Heart right ventricle (tissue), 16 donors: ENCODE measurements at regions not wholly inside any gene's neighbourhood (a gene's known extent, or its start where the extent isn't known, plus 50 kb on each side); places are given as distances from the start of the nearest gene placed in this dataset.

Experiments
- ATAC-seq, 8 donors: fragments of 200-7000 bp; cut with Tn5 transposase; one replicate each; pipeline ENCODE4 v1.9.1; 2020; ENCODE audit warnings: mild to moderate bottlenecking in 8 of 8, moderate library complexity in 8 of 8, moderate number of reproducible peaks in 1 of 8
- DNase-seq, 2 donors: peaks; one replicate each; pipeline ENCODE4 v3.0.0-alpha.2; 2020
- H3K27ac ChIP-seq, 10 donors: fragments of 200-600 bp; sonication (generic) in 2 of 10; one replicate each; pipeline versions ENCODE4 v1.5.0 to v1.8.0; 2020 to 2022; ENCODE audit warnings: mild to moderate bottlenecking in 3 of 10
- H3K27me3 ChIP-seq, 7 donors: fragments of 200-600 bp; one replicate each; pipeline ENCODE4 v1.8.0; 2021 to 2022; ENCODE audit warnings: mild to moderate bottlenecking in 2 of 7
- H3K36me3 ChIP-seq, 9 donors: fragments of 200-600 bp; sonication (generic) in 1 of 9; one replicate each; pipeline versions ENCODE4 v1.5.0 to v1.8.0; 2020 to 2022; ENCODE audit warnings: mild to moderate bottlenecking in 2 of 9
- H3K4me1 ChIP-seq, 9 donors: fragments of 200-600 bp; sonication (generic) in 1 of 9; one replicate each; pipeline versions ENCODE4 v1.5.0 to v1.8.0; 2020 to 2022; ENCODE audit warnings: mild to moderate bottlenecking in 4 of 9
- H3K4me3 ChIP-seq, 10 donors: fragments of 200-600 bp; sonication (generic) in 2 of 10; one replicate each; pipeline versions ENCODE4 v1.5.0 to v1.8.0; 2020 to 2022; ENCODE audit warnings: mild to moderate bottlenecking in 7 of 10, moderate library complexity in 2 of 10
- H3K9me3 ChIP-seq, 11 donors: fragments of 200-600 bp in 10 of 11; sonication (generic) in 2 of 11; one replicate each; pipeline versions ENCODE4 v1.5.0 to v1.8.0; 2013 to 2022; ENCODE audit warnings: mild to moderate bottlenecking in 2 of 11, control low read depth in 1 of 11, moderate library complexity in 1 of 11
- WGBS, 2 donors: extraction: QIAGEN DNeasy Blood & Tissue Kit; methylation state at CpG; one replicate each; pipeline ENCODE4 v1.1.7; 2013; ENCODE audit warnings: inconsistent platforms in 1 of 2; 5-methylcytosine and 5-hydroxymethylcytosine counted together
- intact Hi-C, 10 donors: fragments of 100-400 bp; cut with DNase I; formaldehyde crosslinking; loops; one replicate each; pipeline versions ENCODE4 v1.11.1 to v1.14.2; 2022
- TF ChIP-seq, protein P1 (sequence below), 9 donors: fragments of 200-600 bp; sonication (generic) in 2 of 9; IDR thresholded peaks; one replicate each; pipeline versions ENCODE4 v1.5.0 to v1.8.0; 2021 to 2022; ENCODE audit warnings: antibody characterized with exemption in 9 of 9, mild to moderate bottlenecking in 5 of 9, moderate library complexity in 1 of 9
- donor health status: Arrhythmogenic right ventricular cardiomyopathy.
- donor health status: ischemic (EF 13 %, LVEDD 7.1; RV severe dilation, severe dysfunction).
- donor health status: healthy with polysubstance abuse.
- donor health status: DM: no; HTN: yes; CAD: no.
- donor health status: DM: no; HTN: no; CAD: no.
- donor health status: ischemic (EF 25% LVEDD 6.9; RV normal size, moderate dysfunction).
- donor health status: ischemic (EF 25% LVEDD 5.7; RV mildly dilated, moderate dysfunction).
- donor health status: healthy.
- donor health status: DM: yes; HTN: yes; CAD: no.
- donor health status: Ischemic cardiomyopathy.
- donor health status: ischemic (EF 35%, LVEDD 5.7; RV mildly dilated, moderate dysfunction).
- donor health status: nonischemic (EF 11% LVEDD 7.7; RV severe dilation, severe dysfunction).
- donor health status: DM: yes; HTN: yes; CAD: no.
- donor health status: PGD.
- donor health status: ischemic (EF 29% LVEDD 5.4; RV normal size, mild dysfunction).
- donor health status: nonischemic (EF 23%, LVEDD 6.1; RV moderate dilation, normal function).

DNA sequence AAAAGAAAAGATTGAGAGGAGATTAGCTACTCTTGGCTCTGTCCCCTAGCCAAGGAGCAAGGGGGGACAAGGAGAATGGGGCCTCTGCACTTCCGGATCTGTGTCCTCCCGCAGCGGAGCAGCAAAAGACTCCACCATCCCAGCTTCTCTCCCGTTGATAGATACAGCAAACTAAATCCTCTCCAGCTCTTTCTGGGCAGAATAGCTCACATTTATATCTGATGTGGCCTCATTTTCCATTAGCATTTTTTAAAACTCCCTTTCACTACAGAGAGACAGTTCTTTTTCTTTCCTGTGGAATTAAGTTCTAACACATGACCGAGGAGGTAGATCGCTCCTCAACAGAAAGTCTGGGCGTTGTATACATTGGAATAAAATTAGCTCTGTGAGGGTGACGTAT is 260.9 kb upstream of the SOX4 start:
- no peak overlapping the region for H3K27ac ChIP-seq
- TF ChIP-seq, protein P1, sequence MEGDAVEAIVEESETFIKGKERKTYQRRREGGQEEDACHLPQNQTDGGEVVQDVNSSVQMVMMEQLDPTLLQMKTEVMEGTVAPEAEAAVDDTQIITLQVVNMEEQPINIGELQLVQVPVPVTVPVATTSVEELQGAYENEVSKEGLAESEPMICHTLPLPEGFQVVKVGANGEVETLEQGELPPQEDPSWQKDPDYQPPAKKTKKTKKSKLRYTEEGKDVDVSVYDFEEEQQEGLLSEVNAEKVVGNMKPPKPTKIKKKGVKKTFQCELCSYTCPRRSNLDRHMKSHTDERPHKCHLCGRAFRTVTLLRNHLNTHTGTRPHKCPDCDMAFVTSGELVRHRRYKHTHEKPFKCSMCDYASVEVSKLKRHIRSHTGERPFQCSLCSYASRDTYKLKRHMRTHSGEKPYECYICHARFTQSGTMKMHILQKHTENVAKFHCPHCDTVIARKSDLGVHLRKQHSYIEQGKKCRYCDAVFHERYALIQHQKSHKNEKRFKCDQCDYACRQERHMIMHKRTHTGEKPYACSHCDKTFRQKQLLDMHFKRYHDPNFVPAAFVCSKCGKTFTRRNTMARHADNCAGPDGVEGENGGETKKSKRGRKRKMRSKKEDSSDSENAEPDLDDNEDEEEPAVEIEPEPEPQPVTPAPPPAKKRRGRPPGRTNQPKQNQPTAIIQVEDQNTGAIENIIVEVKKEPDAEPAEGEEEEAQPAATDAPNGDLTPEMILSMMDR (IDR thresholded peaks at IDR 0.05), result no peak
- no peaks in the 10 kb centered on the region for H3K36me3 ChIP-seq
- DNase-seq, result no peak
- H3K9me3 ChIP-seq, result peaks cover 0 to 3% (median 0%) of the 10 kb centered on the region in 11 donors
- H3K4me1 ChIP-seq, result peaks cover 0 to 12% (median 0%) of the 10 kb centered on the region in 9 donors
- no peak overlapping the region for H3K4me3 ChIP-seq
- WGBS, 2 donors, result 91 to 93% methylated on average over 8 of the region's 8 CpGs
- H3K27me3 ChIP-seq, result no peaks in the 10 kb centered on the region
- intact Hi-C loops, result loop anchor here in 1 of 10 donors (10.0 kb wide), 1 partner anchor 252 kb away; no protein-coding TSS in a partner anchor
- ATAC-seq, result no peak

DNA sequence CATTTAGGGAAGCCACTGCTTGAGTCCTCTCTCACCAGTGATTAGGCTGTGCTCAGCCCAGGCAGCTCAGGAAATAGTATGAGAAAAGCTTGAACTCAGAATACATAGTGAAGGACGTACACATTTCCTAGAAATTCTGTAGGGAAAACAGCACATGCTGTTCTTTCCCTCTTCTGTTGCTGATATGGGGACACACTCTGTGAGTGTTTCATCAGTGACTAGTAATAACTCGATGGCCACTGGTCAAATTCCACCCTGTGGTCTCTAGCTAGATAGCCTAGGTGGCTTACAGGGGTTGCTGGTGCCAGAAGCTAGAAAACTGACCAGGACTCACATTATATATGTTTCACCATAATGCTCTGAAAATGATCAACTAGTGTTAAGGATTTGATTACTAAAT is 259.8 kb upstream of the SOX4 start:
- no peak overlapping the region for H3K4me3 ChIP-seq
- WGBS, 2 donors, result 73 to 81% methylated on average over 2 of the region's 2 CpGs
- ATAC-seq, result no peak
- H3K27ac ChIP-seq, result no peak overlapping the region
- no peak for DNase-seq
- TF ChIP-seq, protein P1 (IDR thresholded peaks at IDR 0.05), result no peak
- no peaks in the 10 kb centered on the region for H3K36me3 ChIP-seq
- peaks cover 0 to 12% (median 0%) of the 10 kb centered on the region in 11 donors for H3K9me3 ChIP-seq
- intact Hi-C loops, result loop anchor here in 1 of 10 donors (10.0 kb wide), 1 partner anchor 251 kb away; no protein-coding TSS in a partner anchor
- H3K4me1 ChIP-seq, result peaks cover 0 to 12% (median 0%) of the 10 kb centered on the region in 9 donors
- no peaks in the 10 kb centered on the region for H3K27me3 ChIP-seq

DNA sequence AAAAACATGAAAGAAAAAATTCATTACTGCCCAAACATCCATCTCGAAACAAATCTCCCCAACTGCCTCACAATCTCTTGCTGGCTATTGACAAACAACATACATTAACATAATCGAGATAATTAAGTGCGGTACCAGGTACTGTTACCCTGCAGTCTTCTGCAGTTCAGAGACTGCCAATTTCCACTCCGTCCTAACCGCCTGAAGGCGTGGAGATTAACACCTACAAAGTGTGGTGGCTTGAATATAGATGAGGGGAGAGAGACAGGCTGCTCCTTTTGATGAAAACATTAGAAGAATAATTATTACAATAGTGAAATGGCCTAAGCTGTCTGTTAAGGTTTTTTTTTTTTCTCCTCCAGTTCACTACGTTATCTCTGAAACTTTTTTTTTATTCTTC is 258.9 kb upstream of the SOX4 start:
- H3K36me3 ChIP-seq, result no peaks in the 10 kb centered on the region
- H3K27ac ChIP-seq, result no peak overlapping the region
- H3K4me3 ChIP-seq, result no peak overlapping the region
- intact Hi-C loops, result loop anchor here in 1 of 10 donors (10.0 kb wide), 1 partner anchor 250 kb away; no protein-coding TSS in a partner anchor
- DNase-seq (no peak), ATAC-seq (no peak)
- TF ChIP-seq, protein P1 (IDR thresholded peaks at IDR 0.05), result no peak
- 92 to 94% methylated on average over 7 of the region's 7 CpGs for WGBS, 2 donors
- H3K27me3 ChIP-seq, result no peaks in the 10 kb centered on the region
- H3K9me3 ChIP-seq, result peaks cover 0 to 12% (median 0%) of the 10 kb centered on the region in 11 donors
- H3K4me1 ChIP-seq, result peaks cover 0 to 12% (median 0%) of the 10 kb centered on the region in 9 donors

DNA sequence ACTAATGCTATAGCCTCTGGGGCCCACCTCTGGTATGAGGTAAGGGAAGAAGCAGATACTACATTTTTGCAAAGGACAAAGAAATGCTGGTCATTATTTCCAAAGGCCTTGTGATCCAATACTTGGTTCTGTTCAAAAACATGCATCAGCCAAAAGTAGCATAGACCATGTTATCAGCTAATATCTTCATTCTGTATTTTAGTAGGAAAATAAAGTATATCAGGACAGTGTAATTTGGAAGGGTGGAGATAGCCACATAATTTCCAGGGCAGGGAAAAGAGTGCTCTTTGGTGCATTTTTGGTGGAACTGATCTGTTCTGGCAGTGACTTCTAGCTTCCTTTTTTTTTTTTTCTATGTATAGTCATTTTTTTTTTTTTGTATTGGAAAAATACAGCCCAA is 258.0 kb upstream of the SOX4 start:
- H3K27ac ChIP-seq, result no peak overlapping the region

More for the DNA sequence above, 258.0 kb upstream of the SOX4 start:
- H3K9me3 ChIP-seq, result peaks cover 0 to 12% (median 0%) of the 10 kb centered on the region in 11 donors
- no peaks in the 10 kb centered on the region for H3K36me3 ChIP-seq
- H3K4me1 ChIP-seq, result peaks cover 0 to 12% (median 0%) of the 10 kb centered on the region in 9 donors
- TF ChIP-seq, protein P1 (IDR thresholded peaks at IDR 0.05), result no peak
- no peak overlapping the region for H3K4me3 ChIP-seq
- no peaks in the 10 kb centered on the region for H3K27me3 ChIP-seq
- intact Hi-C loops, result loop anchor here in 1 of 10 donors (10.0 kb wide), 1 partner anchor 249 kb away; no protein-coding TSS in a partner anchor
- ATAC-seq (no peak), DNase-seq (no peak)
